Transverse colon (tissue), 3 donors: ENCODE measurements at regions not wholly inside any gene's neighbourhood (a gene's known extent, or its start where the extent isn't known, plus 50 kb on each side); places are given as distances from the start of the nearest gene placed in this dataset.
"Not testable (repeated sequence)": the region's sequence is repeated elsewhere in the genome, so short reads cannot be mapped to it uniquely, and the experiment has no call there.

Experiments used
- CTCF ChIP-seq, 5 experiments: fragments of 200-600 bp in 3 of 5; fragments of 450-650 bp in 2 of 5; sonication (generic) in 3 of 5; IDR thresholded peaks; 1 replicate in 2 of 5; 2 replicates in 3 of 5; pipeline ENCODE4 v1.5.1; 2016 to 2017; ENCODE audit warnings: antibody characterized with exemption in 5 of 5, inconsistent platforms in 3 of 5, mild to moderate bottlenecking in 2 of 5, moderate library complexity in 1 of 5
- POLR2A ChIP-seq: fragments of 450-650 bp; IDR thresholded peaks from one replicate; pipeline ENCODE4 v1.6.1; 2016; ENCODE audit warnings: antibody characterized with exemption, mild to moderate bottlenecking, moderate library complexity

GRCh38 chr20:12857643-12858042 lies 151.1 kb upstream of the SPTLC3 start:
- not testable (repeated sequence) for TF ChIP-seq POLR2A; CTCF (IDR thresholded peaks at IDR 0.05)
